Liver (tissue), 3 donors: ENCODE measurements at regions not wholly inside any gene's neighbourhood (a gene's known extent, or its start where the extent isn't known, plus 50 kb on each side); places are given as distances from the start of the nearest gene placed in this dataset.

ENCODE experiments used
- EGR1 ChIP-seq, 2 donors: IDR thresholded peaks; 2 replicates each; pipeline ENCODE4 v1.6.1; 2016 to 2018; ENCODE audit warnings: antibody characterized with exemption in 2 of 2, low read depth in 2 of 2
- FOXA1 ChIP-seq: IDR thresholded peaks from 2 replicates; pipeline ENCODE4 v1.6.1; 2016; ENCODE audit warnings: antibody characterized with exemption
- JUND ChIP-seq, 2 donors: IDR thresholded peaks; 2 replicates each; pipeline ENCODE4 v1.6.1; 2016; ENCODE audit warnings: antibody characterized with exemption in 2 of 2
- NR2F2 ChIP-seq: IDR thresholded peaks from 2 replicates; pipeline ENCODE4 v1.6.1; 2016; ENCODE audit warnings: antibody characterized with exemption
- TAF1 ChIP-seq: conservative IDR thresholded peaks from 2 replicates; pipeline ENCODE4 v1.6.1; 2016; ENCODE audit warnings: antibody characterized with exemption, mild to moderate bottlenecking
- TF ChIP-seq, protein P1 (sequence below): fragments of 150-350 bp; IDR thresholded peaks from 2 replicates; pipeline ENCODE4 v1.5.1; 2017; ENCODE audit warnings: improper control_type of control experiment, low read depth, low read length; ENCODE audit not compliant: missing input control
- TF ChIP-seq, protein P2 (sequence below): IDR thresholded peaks from 2 replicates; pipeline ENCODE4 v1.6.1; 2016; ENCODE audit warnings: antibody characterized with exemption
- donor health status: healthy.
- donor health status: healthy.

DNA sequence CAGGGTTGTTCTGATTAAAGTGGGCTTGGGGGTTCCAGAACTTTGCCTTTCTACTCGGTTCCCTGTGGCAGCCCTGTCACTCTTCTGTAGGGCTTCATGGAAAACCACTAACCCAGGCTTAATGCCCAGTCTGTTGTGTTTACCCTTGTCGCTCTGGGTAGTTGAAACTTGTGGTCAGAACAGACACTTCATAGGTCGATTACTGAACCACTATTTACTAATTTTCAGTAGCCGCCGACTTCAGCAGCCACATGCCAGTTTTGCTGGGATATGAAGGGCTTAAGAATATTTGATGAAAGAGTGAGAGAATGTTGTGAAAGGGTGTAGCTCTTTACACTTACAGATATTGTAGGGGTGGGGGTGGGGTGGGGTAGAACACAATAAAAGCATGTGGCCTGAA lies 362.3 kb downstream of the RND3 start:
- TF ChIP-seq, protein P1, sequence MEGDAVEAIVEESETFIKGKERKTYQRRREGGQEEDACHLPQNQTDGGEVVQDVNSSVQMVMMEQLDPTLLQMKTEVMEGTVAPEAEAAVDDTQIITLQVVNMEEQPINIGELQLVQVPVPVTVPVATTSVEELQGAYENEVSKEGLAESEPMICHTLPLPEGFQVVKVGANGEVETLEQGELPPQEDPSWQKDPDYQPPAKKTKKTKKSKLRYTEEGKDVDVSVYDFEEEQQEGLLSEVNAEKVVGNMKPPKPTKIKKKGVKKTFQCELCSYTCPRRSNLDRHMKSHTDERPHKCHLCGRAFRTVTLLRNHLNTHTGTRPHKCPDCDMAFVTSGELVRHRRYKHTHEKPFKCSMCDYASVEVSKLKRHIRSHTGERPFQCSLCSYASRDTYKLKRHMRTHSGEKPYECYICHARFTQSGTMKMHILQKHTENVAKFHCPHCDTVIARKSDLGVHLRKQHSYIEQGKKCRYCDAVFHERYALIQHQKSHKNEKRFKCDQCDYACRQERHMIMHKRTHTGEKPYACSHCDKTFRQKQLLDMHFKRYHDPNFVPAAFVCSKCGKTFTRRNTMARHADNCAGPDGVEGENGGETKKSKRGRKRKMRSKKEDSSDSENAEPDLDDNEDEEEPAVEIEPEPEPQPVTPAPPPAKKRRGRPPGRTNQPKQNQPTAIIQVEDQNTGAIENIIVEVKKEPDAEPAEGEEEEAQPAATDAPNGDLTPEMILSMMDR = no peak
- TF ChIP-seq EGR1 (IDR thresholded peaks at IDR 0.05; ENCODE audit: low read depth in 2 of 2) = no peak
- TF ChIP-seq FOXA1 = no peak
- TF ChIP-seq, protein P2, sequence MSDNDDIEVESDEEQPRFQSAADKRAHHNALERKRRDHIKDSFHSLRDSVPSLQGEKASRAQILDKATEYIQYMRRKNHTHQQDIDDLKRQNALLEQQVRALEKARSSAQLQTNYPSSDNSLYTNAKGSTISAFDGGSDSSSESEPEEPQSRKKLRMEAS = no peak
- no peak for TF ChIP-seq NR2F2
- no peak for TF ChIP-seq TAF1
- TF ChIP-seq JUND (IDR thresholded peaks at IDR 0.05) = no peak
